LNCAP (cell line): ENCODE measurements at regions not wholly inside any gene's neighbourhood (a gene's known extent, or its start where the extent isn't known, plus 50 kb on each side); places are given as distances from the start of the nearest gene placed in this dataset.

ENCODE experiments used
- CTCF ChIP-seq: fragments of 450-650 bp; IDR thresholded peaks from 2 replicates; pipeline ENCODE4 v1.5.1; 2017; ENCODE audit warnings: mild to moderate bottlenecking

- no peak for TF ChIP-seq CTCF
Measured at GRCh38 chr7:4416396-4417056, 265.6 kb upstream of the FOXK1 start.

GRCh38 chr7:4428526-4428925 lies 253.6 kb upstream of the FOXK1 start:
- no peak for TF ChIP-seq CTCF

GRCh38 chr7:4430227-4430626 lies 251.9 kb upstream of the FOXK1 start:
- no peak for TF ChIP-seq CTCF

- no peak for TF ChIP-seq CTCF
Measured at GRCh38 chr7:4434306-4434705, 247.8 kb upstream of the FOXK1 start.

GRCh38 chr7:4436361-4436895 lies 245.7 kb upstream of the FOXK1 start:
- no peak for TF ChIP-seq CTCF

- TF ChIP-seq CTCF: no peak
Measured at GRCh38 chr7:4436936-4437335, 245.2 kb upstream of the FOXK1 start.

- no peak for TF ChIP-seq CTCF
Measured at GRCh38 chr7:4437916-4438315, 244.2 kb upstream of the FOXK1 start.
